Upper lobe of right lung (tissue), 1 donor: ENCODE measurements at regions not wholly inside any gene's neighbourhood (a gene's known extent, or its start where the extent isn't known, plus 50 kb on each side); places are given as distances from the start of the nearest gene placed in this dataset.
A peak's percentile ranks its signal among the peaks of the same experiment; 100 is the strongest.
"Not testable (repeated sequence)": the region's sequence is repeated elsewhere in the genome, so short reads cannot be mapped to it uniquely, and the experiment has no call there.

ENCODE experiments used
- ATAC-seq: fragments of 200-7000 bp; cut with Tn5 transposase; one replicate; pipeline ENCODE4 v1.9.1; 2020; ENCODE audit warnings: mild to moderate bottlenecking, moderate library complexity
- DNase-seq: peaks from one replicate; pipeline ENCODE4 v3.0.0-alpha.2; 2020
- H3K27ac ChIP-seq: fragments of 200-600 bp; one replicate; pipeline ENCODE4 v1.8.0; 2022
- H3K27me3 ChIP-seq: fragments of 200-600 bp; one replicate; pipeline ENCODE4 v1.8.0; 2022; ENCODE audit warnings: mild to moderate bottlenecking
- H3K36me3 ChIP-seq: fragments of 200-600 bp; one replicate; pipeline ENCODE4 v1.8.0; 2022
- H3K4me1 ChIP-seq: fragments of 200-600 bp; one replicate; pipeline ENCODE4 v1.8.0; 2022
- H3K4me3 ChIP-seq: fragments of 200-600 bp; one replicate; pipeline ENCODE4 v1.8.0; 2022; ENCODE audit warnings: mild to moderate bottlenecking
- H3K9me3 ChIP-seq: fragments of 200-600 bp; one replicate; pipeline ENCODE4 v1.8.0; 2022
- intact Hi-C: fragments of 100-400 bp; cut with DNase I; formaldehyde crosslinking; loops from one replicate; pipeline ENCODE4 v1.11.0; 2022
- TF ChIP-seq, protein P1 (sequence below): fragments of 200-600 bp; IDR thresholded peaks from one replicate; pipeline ENCODE4 v1.8.0; 2022; ENCODE audit warnings: antibody characterized with exemption
- donor health status: DM: no; HTN: yes; CAD: no; lungs with severe emphysema.

- ATAC-seq: peak; percentile 70
These were observed 1007.9 kb upstream of the CITED2 start for GRCh38 chr6:140382355-140382754.

DNA sequence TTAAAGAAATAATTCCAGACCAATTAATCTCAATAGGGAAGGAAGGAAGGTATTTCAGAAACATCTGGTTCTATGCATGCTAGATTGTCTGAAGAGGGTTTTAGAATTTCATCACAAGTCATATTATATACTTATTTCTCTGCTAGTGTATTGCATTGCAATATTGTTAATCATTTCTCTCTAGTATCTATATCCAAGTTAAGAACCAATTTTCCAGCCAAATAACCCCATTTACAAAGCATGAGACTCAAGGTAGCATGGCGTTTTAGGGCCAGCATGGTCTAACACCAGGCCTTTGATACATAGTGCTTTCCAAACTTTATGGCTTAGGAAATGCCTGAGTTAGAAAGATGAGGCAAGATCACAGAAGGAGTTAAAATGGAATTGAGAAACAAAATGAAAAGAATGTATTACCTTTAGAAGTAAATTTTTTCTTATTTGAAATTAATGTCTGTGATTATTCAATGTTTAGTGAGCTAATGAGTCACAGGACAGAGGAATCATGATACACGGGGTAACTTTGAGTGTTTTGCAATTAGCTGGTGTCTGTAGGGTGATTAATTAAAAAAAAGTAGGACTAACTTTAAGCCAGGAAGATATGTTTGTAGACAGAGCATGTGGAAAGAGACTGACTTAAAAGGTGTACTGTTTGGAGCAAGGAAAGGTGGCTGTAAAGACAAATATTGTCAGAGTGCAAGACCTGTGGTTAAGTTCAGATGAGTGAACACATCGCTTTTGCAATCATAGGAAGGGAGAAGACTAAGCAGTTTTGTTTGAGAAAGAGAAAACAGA, 1006.2 kb upstream of the CITED2 start:
- DNase-seq: no peak
- no peak overlapping the region for H3K4me3 ChIP-seq
- TF ChIP-seq, protein P1, sequence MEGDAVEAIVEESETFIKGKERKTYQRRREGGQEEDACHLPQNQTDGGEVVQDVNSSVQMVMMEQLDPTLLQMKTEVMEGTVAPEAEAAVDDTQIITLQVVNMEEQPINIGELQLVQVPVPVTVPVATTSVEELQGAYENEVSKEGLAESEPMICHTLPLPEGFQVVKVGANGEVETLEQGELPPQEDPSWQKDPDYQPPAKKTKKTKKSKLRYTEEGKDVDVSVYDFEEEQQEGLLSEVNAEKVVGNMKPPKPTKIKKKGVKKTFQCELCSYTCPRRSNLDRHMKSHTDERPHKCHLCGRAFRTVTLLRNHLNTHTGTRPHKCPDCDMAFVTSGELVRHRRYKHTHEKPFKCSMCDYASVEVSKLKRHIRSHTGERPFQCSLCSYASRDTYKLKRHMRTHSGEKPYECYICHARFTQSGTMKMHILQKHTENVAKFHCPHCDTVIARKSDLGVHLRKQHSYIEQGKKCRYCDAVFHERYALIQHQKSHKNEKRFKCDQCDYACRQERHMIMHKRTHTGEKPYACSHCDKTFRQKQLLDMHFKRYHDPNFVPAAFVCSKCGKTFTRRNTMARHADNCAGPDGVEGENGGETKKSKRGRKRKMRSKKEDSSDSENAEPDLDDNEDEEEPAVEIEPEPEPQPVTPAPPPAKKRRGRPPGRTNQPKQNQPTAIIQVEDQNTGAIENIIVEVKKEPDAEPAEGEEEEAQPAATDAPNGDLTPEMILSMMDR: no peak
- no peak for ATAC-seq
- H3K9me3 ChIP-seq: no peaks in the 10 kb centered on the region
- H3K4me1 ChIP-seq: no peaks in the 10 kb centered on the region
- intact Hi-C loops: no loop called here
- H3K27ac ChIP-seq: no peak overlapping the region
- H3K36me3 ChIP-seq: no peaks in the 10 kb centered on the region
- no peaks in the 10 kb centered on the region for H3K27me3 ChIP-seq

More at GRCh38 chr6:140382355-140382754, 1007.9 kb upstream of the CITED2 start:
- Histone ChIP-seq H3K36me3 (no peaks in the 10 kb centered on the region), H3K27ac (no peak overlapping the region), H3K4me3 (no peak overlapping the region), H3K4me1 (no peaks in the 10 kb centered on the region), H3K9me3 (no peaks in the 10 kb centered on the region), H3K27me3 (no peaks in the 10 kb centered on the region)
- DNase-seq: no peak
- intact Hi-C loops: no loop called here
- TF ChIP-seq, protein P1: no peak

DNA sequence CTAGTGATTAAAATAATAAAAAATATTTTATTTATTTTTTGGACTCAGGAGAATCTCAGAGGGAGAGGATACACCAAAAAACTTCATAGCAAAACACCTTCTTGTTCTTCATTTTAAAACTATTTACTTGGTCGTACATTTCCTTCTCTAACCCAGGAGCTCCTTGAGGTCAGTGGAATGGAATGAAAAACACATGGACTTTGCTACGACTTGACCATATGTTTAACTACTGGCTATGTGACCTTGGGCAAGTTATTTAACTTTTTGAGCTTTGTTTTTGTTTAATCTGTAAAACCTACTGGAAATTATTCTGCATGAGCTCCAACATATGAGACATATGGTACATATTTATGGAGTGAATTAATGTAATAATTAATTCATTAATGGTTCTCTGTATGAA, 1005.5 kb upstream of the CITED2 start:
- Histone ChIP-seq H3K4me3 (no peak overlapping the region), H3K27me3 (no peaks in the 10 kb centered on the region), H3K27ac (no peak overlapping the region), H3K9me3 (no peaks in the 10 kb centered on the region), H3K4me1 (no peaks in the 10 kb centered on the region), H3K36me3 (no peaks in the 10 kb centered on the region)
- TF ChIP-seq, protein P1: no peak
- no peak for ATAC-seq
- DNase-seq: no peak
- intact Hi-C loops: no loop called here

DNA sequence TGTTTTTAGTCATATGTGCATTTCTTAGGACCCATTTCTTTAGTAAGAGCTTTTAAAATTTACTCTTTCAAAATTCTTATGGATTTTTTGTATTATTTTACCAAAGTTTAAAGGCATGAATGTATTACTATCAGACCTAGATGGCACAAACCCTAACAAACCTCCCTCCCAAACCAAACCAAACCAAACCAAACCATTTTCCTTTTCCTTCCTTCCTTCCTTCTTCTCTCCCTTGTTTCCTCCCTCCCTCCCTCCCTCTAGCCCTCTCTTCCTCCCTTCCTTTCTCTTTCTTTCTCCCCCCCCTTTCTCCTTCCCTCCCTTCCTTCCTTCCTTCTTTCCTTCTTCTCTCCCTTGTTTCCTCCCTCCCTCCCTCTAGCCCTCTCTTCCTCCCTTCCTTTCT, 1001.8 kb upstream of the CITED2 start:
- Histone ChIP-seq H3K9me3 (no peaks in the 10 kb centered on the region), H3K27ac (no peak overlapping the region), H3K36me3 (no peaks in the 10 kb centered on the region), H3K4me3 (no peak overlapping the region), H3K27me3 (no peaks in the 10 kb centered on the region), H3K4me1 (no peaks in the 10 kb centered on the region)
- DNase-seq (no peak), ATAC-seq (no peak)
- TF ChIP-seq, protein P1: no peak
- intact Hi-C loops: no loop called here

GRCh38 chr6:140373728-140374127, 999.3 kb upstream of the CITED2 start:
- H3K4me1 ChIP-seq, H3K9me3 ChIP-seq, intact Hi-C loops, H3K27ac ChIP-seq, DNase-seq, H3K36me3 ChIP-seq, H3K27me3 ChIP-seq, H3K4me3 ChIP-seq, ATAC-seq: not testable (repeated sequence)

GRCh38 chr6:140372064-140372463, 997.6 kb upstream of the CITED2 start:
- Histone ChIP-seq H3K9me3 (no peaks in the 10 kb centered on the region), H3K4me1 (no peaks in the 10 kb centered on the region), H3K27ac (no peak overlapping the region), H3K36me3 (no peaks in the 10 kb centered on the region), H3K4me3 (no peak overlapping the region), H3K27me3 (no peaks in the 10 kb centered on the region)
- TF ChIP-seq, protein P1: no peak
- no peak for DNase-seq
- ATAC-seq: no peak
- intact Hi-C loops: no loop called here
